ENCODE measurements at regions not wholly inside any gene's neighbourhood (a gene's known extent, or its start where the extent isn't known, plus 50 kb on each side); places are given as distances from the start of the nearest gene placed in this dataset.
"Not testable (repeated sequence)": the region's sequence is repeated elsewhere in the genome, so short reads cannot be mapped to it uniquely, and the experiment has no call there.

DNA sequence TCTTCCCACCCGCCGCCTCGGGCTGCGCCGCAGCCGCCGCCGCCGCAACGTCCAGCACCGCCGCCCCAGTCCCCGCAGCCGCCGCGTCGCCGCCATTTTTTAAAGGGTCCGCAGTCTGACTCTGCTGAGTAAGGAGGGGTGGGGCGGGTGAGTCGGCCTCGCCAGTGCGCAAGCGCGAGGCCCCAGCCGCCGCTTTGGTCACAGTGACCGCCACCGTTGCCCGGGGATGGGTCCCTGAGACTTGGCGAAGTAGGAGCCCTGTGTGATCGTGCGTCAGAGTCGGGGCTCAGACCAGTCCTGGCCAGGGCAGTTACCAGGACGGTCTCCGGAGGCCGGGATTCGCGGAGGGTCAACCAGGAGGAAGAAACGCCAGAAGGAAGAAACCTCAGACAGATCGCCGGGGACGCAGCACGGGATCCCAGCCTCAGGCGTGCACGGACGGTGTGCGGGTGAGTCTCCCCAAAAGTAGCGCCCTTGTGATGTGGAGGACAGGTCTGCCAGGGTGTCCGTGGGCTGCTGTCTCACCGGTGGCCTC is 1414.2 kb upstream of the PCDH10 start:
- DNase-seq: not testable (repeated sequence)

DNA sequence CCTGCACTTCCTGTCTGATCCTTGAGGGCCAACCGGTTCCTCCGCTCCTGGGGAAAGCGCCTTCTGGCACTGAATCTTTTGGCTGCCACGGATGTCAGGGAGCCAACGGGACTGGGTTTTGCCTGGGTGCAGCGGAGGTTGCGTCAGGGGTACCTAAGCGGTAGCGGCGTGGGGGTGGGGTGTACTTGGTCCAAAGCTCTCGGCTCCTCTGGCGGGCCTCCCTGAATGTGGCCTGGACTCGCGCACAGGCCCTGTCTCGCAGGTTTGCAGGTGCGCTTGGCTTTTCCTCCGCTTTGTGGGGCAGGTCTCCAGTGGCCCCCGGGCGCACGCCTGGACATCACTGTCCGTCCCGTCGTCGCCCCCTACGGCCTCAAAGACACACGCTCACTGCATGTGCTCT is 1410.1 kb upstream of the PCDH10 start:
- DNase-seq: not testable (repeated sequence)

DNA sequence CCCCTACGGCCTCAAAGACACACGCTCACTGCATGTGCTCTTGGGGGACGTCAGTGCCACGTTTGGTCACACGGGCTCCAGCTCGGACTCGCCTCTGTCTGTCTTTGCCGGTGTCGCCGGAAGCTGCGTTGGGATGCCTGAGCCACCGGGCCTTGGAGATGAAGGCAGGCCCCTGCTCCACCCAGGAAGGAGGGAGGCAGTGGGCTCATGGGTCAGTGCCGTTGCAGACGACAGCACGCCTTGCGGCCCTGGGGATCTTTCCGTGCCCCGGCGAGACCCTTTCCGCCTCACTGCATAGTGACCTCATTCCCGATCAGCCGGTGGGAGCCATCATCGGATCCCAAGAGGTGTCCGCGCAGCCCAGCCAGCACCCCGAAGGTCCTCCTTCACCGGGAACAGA is 1407.3 kb upstream of the PCDH10 start:
- not testable (repeated sequence) for DNase-seq

DNA sequence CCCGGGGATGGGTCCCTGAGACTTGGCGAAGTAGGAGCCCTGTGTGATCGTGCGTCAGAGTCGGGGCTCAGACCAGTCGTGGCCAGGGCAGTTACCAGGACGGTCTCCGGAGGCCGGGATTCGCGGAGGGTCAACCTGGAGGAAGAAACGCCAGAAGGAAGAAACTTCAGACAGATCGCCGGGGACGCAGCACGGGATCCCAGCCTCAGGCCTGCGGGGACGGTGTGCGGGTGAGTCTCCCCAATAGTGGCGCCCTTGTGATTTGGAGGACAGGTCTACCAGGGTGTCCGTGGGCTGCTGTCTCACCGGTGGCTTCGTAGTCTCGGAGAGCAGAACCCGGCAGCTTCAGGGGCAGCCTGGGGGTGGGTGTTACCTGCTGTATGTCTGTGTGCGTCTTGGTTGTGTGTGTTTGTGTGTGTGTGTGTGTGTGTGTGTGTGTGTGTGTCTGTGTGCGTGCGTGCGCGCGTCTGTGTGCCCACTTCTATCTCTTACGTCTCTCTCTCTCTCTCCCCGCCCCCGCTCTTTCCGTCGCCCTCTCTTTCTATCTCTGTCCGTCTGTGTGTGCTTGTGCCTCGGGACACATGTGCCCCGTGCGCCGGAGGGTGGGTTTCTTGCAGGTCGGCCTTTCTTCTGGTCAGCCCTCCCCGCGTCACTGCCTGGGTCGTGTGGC is 1406.4 kb upstream of the PCDH10 start:
- DNase-seq: not testable (repeated sequence)

DNA sequence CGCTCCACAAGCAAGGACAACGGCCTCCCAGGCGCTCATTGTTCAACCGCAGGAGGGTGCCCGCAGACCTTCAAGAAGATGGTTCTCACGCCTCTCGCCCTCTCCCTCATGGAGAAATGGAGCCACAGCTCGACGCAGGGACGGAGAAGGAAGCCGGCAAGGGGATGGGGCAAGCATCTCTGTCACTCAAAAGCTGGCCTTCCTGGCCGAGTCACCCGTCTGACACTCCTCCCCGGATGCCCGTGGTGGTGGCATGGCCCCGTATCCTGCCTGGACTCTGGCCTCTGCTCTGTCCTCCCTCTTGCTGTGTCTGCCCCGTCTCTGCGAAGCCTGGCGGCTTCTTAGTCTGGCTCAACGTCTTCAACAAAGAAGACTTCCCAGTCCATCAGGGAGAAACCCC is 1405.7 kb upstream of the PCDH10 start:
- not testable (repeated sequence) for DNase-seq

DNA sequence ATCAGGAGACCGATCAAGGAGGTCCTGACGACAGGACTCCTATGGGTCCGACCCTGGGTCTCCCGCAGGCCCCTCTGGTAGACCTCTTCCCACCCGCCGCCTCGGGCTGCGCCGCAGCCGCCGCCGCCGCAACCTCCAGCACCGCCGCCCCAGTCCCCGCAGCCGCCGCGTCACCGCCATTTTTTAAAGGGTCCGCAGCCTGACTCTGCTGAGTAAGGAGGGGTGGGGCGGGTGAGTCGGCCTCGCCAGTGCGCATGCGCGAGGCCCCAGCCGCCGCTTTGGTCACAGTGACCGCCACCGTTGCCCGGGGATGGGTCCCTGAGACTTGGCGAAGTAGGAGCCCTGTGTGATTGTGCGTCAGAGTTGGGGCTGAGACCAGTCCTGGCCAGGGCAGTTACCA is 1401.9 kb upstream of the PCDH10 start:
- DNase-seq: not testable (repeated sequence)

DNA sequence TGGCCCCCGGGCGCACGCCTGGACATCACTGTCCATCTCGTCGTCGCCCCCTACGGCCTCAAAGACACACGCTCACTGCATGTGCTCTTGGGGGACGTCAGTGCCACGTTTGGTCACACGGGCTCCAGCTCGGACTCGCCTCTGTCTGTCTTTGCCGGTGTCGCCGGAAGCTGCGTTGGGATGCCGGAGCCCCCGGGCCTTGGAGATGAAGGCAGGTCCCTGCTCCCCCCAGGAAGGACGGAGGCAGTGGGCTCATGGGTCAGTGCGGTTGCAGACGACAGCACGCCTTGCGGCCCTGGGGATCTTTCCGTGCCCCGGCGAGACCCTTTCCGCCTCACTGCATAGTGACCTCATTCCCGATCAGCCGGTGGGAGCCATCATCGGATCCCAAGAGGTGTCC is 1399.9 kb upstream of the PCDH10 start:
- DNase-seq: not testable (repeated sequence)

DNA sequence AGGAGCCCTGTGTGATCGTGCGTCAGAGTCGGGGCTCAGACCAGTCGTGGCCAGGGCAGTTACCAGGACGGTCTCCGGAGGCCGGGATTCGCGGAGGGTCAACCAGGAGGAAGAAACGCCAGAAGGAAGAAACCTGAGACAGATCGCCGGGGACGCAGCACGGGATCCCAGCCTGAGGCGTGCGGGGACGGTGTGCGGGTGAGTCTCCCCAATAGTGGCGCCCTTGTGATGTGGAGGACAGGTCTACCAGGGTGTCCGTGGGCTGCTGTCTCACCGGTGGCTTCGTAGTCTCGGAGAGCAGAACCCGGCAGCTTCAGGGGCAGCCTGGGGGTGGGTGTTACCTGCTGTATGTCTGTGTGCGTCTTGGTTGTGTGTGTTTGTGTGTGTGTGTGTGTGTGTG is 1399.1 kb upstream of the PCDH10 start:
- not testable (repeated sequence) for DNase-seq

DNA sequence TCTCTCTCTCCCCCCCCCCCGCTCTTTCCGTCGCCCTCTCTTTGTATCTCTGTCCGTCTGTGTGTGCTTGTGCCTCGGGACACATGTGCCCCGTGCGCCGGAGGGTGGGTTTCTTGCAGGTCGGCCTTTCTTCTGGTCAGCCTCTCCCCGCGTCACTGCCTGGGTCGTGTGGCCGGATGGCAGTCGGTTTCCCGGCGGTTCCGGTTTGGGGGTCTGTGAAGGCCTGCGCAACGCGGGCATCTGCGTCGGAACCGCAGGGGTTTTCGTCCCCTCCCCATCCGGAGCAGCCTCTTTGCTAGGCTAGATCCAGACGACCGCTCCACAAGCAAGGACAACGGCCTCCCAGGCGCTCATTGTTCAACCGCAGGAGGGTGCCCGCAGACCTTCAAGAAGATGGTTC is 1398.6 kb upstream of the PCDH10 start:
- peak; percentile 17 for DNase-seq

DNA sequence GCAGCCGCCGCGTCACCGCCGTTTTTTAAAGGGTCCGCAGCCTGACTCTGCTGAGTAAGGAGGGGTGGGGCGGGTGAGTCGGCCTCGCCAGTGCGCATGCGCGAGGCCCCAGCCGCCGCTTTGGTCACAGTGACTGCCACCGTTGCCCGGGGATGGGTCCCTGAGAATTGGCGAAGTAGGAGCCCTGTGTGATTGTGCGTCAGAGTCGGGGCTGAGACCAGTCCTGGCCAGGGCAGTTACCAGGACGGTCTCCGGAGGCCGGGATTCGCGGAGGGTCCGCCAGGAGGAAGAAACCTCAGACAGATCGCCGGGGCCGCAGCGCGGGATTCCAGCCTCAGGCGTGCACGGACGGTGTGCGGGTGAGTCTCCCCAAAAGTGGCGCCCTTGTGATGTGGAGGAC is 1386.9 kb upstream of the PCDH10 start:
- not testable (repeated sequence) for DNase-seq

DNA sequence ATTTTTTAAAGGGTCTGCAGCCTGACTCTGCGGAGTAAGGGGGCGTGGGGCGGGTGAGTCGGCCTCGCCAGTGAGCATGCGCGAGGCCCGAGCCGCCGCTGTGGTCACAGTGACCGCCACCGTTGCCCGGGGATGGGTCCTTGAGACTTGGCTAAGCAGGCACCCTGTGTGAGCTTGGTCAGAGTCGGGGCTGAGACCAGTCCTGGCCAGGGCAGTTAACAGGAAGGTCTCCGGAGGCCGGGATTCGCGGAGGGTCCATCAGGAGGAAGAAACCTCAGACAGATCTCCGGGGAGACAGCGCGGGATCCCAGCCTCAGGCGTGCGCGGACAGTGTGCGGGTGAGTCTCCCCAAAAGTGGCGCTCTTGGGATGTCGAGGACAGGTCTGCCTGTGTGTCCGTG is 1384.4 kb upstream of the PCDH10 start:
- DNase-seq: no peak

DNA sequence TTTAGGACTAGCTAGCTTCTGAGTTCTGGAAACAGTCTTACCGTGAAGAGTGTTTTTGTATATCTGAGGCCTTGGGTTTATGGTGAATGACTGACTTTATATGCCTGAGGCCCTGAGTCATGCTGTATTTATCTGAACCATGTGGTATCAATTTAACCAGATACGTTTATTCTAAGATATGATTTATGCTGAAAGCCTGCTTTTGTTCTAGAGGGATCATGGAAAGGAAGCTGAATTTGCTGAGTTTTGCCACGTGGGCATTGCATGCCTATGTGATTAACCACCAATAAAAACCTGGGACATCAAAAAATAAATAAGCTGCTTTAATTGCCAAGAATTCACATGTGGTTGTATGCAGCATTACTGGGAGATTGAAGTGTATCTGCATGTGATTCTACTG is 1374.7 kb upstream of the PCDH10 start:
- not testable (repeated sequence) for DNase-seq

DNA sequence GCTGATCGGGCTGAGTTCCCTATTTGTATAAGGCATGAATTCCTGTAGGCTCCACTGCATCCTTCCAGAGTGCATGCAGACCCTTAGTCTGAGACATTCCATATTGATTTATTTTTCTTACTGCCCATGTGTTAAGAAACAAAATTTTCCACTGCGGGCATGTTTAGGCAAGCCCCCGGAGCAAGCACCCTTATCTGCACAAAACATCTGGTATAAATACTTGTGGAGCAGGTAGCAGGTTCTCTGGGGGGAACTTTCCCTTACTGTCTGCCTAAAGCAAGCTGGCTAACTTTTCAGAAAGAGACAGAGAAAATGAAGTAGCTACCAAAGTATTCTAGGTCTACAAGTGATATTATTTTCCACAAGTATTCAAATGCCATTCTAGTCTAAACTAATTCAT is 1338.5 kb upstream of the PCDH10 start:
- DNase-seq: not testable (repeated sequence)

All from CD4-positive, alpha-beta T cell treated with Interleukin-21 for 1 hour (primary cell).